Smooth muscle cell (in vitro differentiated cells): ENCODE measurements at regions not wholly inside any gene's neighbourhood (a gene's known extent, or its start where the extent isn't known, plus 50 kb on each side); places are given as distances from the start of the nearest gene placed in this dataset.

Source experiments
- DNase-seq: peaks from one replicate; lab custom pipeline; 2025; ENCODE audit not compliant: unreplicated experiment; lab: John Stamatoyannopoulos, UW
- H2AFZ ChIP-seq: fragments of 200-600 bp; sonication (generic); 2 replicates; pipeline ENCODE4 v1.6.0; 2016; ENCODE audit warnings: antibody characterized with exemption, low read depth, mild to moderate bottlenecking
- H3F3A ChIP-seq: fragments of 200-600 bp; sonication (generic); 2 replicates; pipeline ENCODE4 v1.6.0; 2017; ENCODE audit warnings: antibody characterized with exemption, low read depth
- H3K27ac ChIP-seq: fragments of 200-600 bp; sonication (generic); 2 replicates; pipeline ENCODE4 v1.5.1; 2016; ENCODE audit warnings: low read depth, mild to moderate bottlenecking
- H3K27me3 ChIP-seq: fragments of 200-600 bp; sonication (generic); 2 replicates; pipeline ENCODE4 v1.6.1; 2016; ENCODE audit warnings: low read depth, mild to moderate bottlenecking
- H3K36me3 ChIP-seq: fragments of 200-600 bp; sonication (generic); 2 replicates; pipeline ENCODE4 v1.5.1; 2016; ENCODE audit warnings: low read depth
- H3K4me1 ChIP-seq: fragments of 200-600 bp; sonication (generic); 2 replicates; pipeline ENCODE4 v1.5.1; 2016; ENCODE audit warnings: low read depth
- H3K4me2 ChIP-seq: fragments of 200-600 bp; sonication (generic); 2 replicates; pipeline ENCODE4 v1.6.0; 2016; ENCODE audit warnings: mild to moderate bottlenecking
- H3K4me3 ChIP-seq: fragments of 200-600 bp; sonication (generic); 2 replicates; pipeline ENCODE4 v1.5.1; 2016; ENCODE audit warnings: mild to moderate bottlenecking
- H3K79me2 ChIP-seq: fragments of 200-600 bp; sonication (generic); 2 replicates; pipeline ENCODE4 v1.6.0; 2016; ENCODE audit warnings: low read depth, mild to moderate bottlenecking
- H3K9ac ChIP-seq: fragments of 200-600 bp; sonication (generic); 2 replicates; pipeline ENCODE4 v1.6.0; 2016; ENCODE audit warnings: low read depth
- H3K9me3 ChIP-seq: fragments of 200-600 bp; sonication (generic); replicated peaks from 2 replicates; pipeline ENCODE4 v1.5.1; 2016; ENCODE audit warnings: low read depth
- H4K20me1 ChIP-seq: fragments of 200-600 bp; sonication (generic); 2 replicates; pipeline ENCODE4 v1.6.0; 2016; ENCODE audit warnings: low read depth
- WGBS: methylation state at CpG from one replicate; pipeline ENCODE4 v1.1.7; 2016; ENCODE audit warnings: low lambda C conversion rate; 5-methylcytosine and 5-hydroxymethylcytosine counted together
- TF ChIP-seq, protein P1 (sequence below): fragments of 200-600 bp; sonication (generic); IDR thresholded peaks from 2 replicates; pipeline ENCODE4 v1.5.1; 2017; ENCODE audit warnings: borderline replicate concordance, mild to moderate bottlenecking, antibody characterized with exemption; ENCODE audit not compliant: insufficient read depth, poor library complexity, severe bottlenecking

- Histone ChIP-seq H3F3A (no peaks in the 10 kb centered on the region), H4K20me1 (no peaks in the 10 kb centered on the region), H3K4me1 (no peaks in the 10 kb centered on the region), H3K36me3 (no peaks in the 10 kb centered on the region), H2AFZ (no peak overlapping the region), H3K4me2 (no peak overlapping the region), H3K4me3 (no peak overlapping the region), H3K9ac (no peak overlapping the region), H3K79me2 (no peaks in the 10 kb centered on the region), H3K27me3 (no peaks in the 10 kb centered on the region), H3K27ac (no peak overlapping the region), H3K9me3 (no peaks in the 10 kb centered on the region)
- 97% methylated on average over 15 of the region's 15 CpGs for WGBS
- TF ChIP-seq, protein P1, sequence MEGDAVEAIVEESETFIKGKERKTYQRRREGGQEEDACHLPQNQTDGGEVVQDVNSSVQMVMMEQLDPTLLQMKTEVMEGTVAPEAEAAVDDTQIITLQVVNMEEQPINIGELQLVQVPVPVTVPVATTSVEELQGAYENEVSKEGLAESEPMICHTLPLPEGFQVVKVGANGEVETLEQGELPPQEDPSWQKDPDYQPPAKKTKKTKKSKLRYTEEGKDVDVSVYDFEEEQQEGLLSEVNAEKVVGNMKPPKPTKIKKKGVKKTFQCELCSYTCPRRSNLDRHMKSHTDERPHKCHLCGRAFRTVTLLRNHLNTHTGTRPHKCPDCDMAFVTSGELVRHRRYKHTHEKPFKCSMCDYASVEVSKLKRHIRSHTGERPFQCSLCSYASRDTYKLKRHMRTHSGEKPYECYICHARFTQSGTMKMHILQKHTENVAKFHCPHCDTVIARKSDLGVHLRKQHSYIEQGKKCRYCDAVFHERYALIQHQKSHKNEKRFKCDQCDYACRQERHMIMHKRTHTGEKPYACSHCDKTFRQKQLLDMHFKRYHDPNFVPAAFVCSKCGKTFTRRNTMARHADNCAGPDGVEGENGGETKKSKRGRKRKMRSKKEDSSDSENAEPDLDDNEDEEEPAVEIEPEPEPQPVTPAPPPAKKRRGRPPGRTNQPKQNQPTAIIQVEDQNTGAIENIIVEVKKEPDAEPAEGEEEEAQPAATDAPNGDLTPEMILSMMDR: no peak
- DNase-seq: no peak
Observed at GRCh38 chr21:30935121-30935888, 53.9 kb upstream of the KRTAP11-1 start.

DNA sequence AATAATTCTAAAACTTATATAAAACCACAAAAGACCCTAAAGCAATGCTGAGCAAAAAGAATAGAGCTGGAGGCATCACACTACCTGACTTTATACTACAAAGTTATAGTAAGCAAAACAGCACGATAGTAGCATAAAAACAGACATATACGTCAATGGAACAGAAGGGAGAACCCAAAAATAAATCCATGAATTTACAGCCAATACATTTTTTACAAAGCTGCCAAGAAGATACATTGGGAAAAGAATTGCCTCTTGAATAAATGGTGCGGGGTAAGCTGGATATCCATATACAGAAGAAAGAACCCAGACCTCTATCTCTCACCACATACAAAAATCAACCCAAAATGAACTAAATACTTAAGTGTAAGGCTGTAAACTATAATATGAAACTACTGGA, 51.3 kb upstream of the KRTAP11-1 start:
- no peak overlapping the region for H3K4me3 ChIP-seq
- TF ChIP-seq, protein P1: no peak
- H3K27ac ChIP-seq: no peak overlapping the region
- no peak for DNase-seq
- no peaks in the 10 kb centered on the region for H3K4me1 ChIP-seq
- 89% methylated on average over 3 of the region's 3 CpGs for WGBS
- no peak overlapping the region for H3K9ac ChIP-seq
- no peaks in the 10 kb centered on the region for H3K9me3 ChIP-seq
- no peaks in the 10 kb centered on the region for H3F3A ChIP-seq
- H3K36me3 ChIP-seq: no peaks in the 10 kb centered on the region
- no peak overlapping the region for H3K4me2 ChIP-seq
- no peaks in the 10 kb centered on the region for H3K79me2 ChIP-seq
- H2AFZ ChIP-seq: no peak overlapping the region
- H4K20me1 ChIP-seq: no peaks in the 10 kb centered on the region
- no peaks in the 10 kb centered on the region for H3K27me3 ChIP-seq
